ENCODE measurements at regions not wholly inside any gene's neighbourhood (a gene's known extent, or its start where the extent isn't known, plus 50 kb on each side); places are given as distances from the start of the nearest gene placed in this dataset.
"Not testable (repeated sequence)": the region's sequence is repeated elsewhere in the genome, so short reads cannot be mapped to it uniquely, and the experiment has no call there.

GRCh38 chr9:22170556-22170955 lies 161.5 kb upstream of the CDKN2B start:
- DNase-seq = no peak

- DNase-seq = peak in 1 of 3 donors; percentile 26
These were observed 162.0 kb upstream of the CDKN2B start for GRCh38 chr9:22170990-22171670.

GRCh38 chr9:22171691-22172090 lies 162.6 kb upstream of the CDKN2B start:
- DNase-seq = no peak

- peak; percentile 18 to 61 (median 24) for DNase-seq
These were observed 164.8 kb upstream of the CDKN2B start for GRCh38 chr9:22173908-22174307.

GRCh38 chr9:22175972-22176545 lies 167.0 kb upstream of the CDKN2B start:
- no peak for DNase-seq

GRCh38 chr9:22181021-22181420 lies 171.9 kb upstream of the CDKN2B start:
- peak; percentile 36 to 59 (median 50) for DNase-seq

- DNase-seq = no peak
These were observed 180.4 kb upstream of the CDKN2B start for GRCh38 chr9:22189471-22189870.

GRCh38 chr9:22197000-22197399 lies 187.9 kb upstream of the CDKN2B start:
- DNase-seq = not testable (repeated sequence)

- DNase-seq = no peak
These were observed 189.6 kb upstream of the CDKN2B start for GRCh38 chr9:22198681-22199080.

GRCh38 chr9:22201256-22201655 lies 192.2 kb upstream of the CDKN2B start:
- no peak for DNase-seq

- peak in 2 of 3 donors; percentile 39 to 63 for DNase-seq
These were observed 194.4 kb upstream of the CDKN2B start for GRCh38 chr9:22203371-22204138.

GRCh38 chr9:22204240-22204639 lies 195.1 kb upstream of the CDKN2B start:
- no peak for DNase-seq

- DNase-seq = no peak
These were observed 197.7 kb upstream of the CDKN2B start for GRCh38 chr9:22206833-22207232.

GRCh38 chr9:22208846-22209585 lies 199.9 kb upstream of the CDKN2B start:
- DNase-seq = peak in 2 of 3 donors; percentile 41 to 53

GRCh38 chr9:22210262-22210661 lies 201.2 kb upstream of the CDKN2B start:
- DNase-seq = peak; percentile 18 to 57 (median 53)

GRCh38 chr9:22210936-22211335 lies 201.8 kb upstream of the CDKN2B start:
- DNase-seq = no peak

- peak; percentile 75 to 90 (median 88) for DNase-seq
These were observed 202.7 kb upstream of the CDKN2B start for GRCh38 chr9:22211588-22212360.

- no peak for DNase-seq
These were observed 204.9 kb upstream of the CDKN2B start for GRCh38 chr9:22214021-22214420.

- DNase-seq = no peak
These were observed 205.5 kb upstream of the CDKN2B start for GRCh38 chr9:22214497-22215031.

- no peak for DNase-seq
These were observed 206.4 kb upstream of the CDKN2B start for GRCh38 chr9:22215521-22215920.

GRCh38 chr9:22216730-22217172 lies 207.6 kb upstream of the CDKN2B start:
- DNase-seq = peak; percentile 51 to 61 (median 53)

GRCh38 chr9:22217254-22217653 lies 208.1 kb upstream of the CDKN2B start:
- no peak for DNase-seq

Data from suppressor macrophage treated with lipopolysaccharide for 1 hour (primary cell).